BLaER1 treated with 17β-estradiol and CSF1 and Interleukin-3, amounts not matched to agents 10 nM and 100 nM (cell line): ENCODE measurements at regions not wholly inside any gene's neighbourhood (a gene's known extent, or its start where the extent isn't known, plus 50 kb on each side); places are given as distances from the start of the nearest gene placed in this dataset.
"Not testable (repeated sequence)": the region's sequence is repeated elsewhere in the genome, so short reads cannot be mapped to it uniquely, and the experiment has no call there.

Experiments used
- H3K27ac ChIP-seq, 11 experiments: shearing (Covaris generic); formaldehyde crosslinking; 2 replicates each; pipeline ENCODE4 v1.8.1; 2022
- H3K27me3 ChIP-seq, 11 experiments: shearing (Covaris generic); formaldehyde crosslinking; 2 replicates each; pipeline ENCODE4 v1.8.1; 2022
- H3K36me3 ChIP-seq, 11 experiments: shearing (Covaris generic); formaldehyde crosslinking; 2 replicates each; pipeline ENCODE4 v1.8.1; 2022
- H3K4me1 ChIP-seq, 10 experiments: shearing (Covaris generic); formaldehyde crosslinking; 2 replicates each; pipeline ENCODE4 v1.8.1; 2022
- H3K4me2 ChIP-seq, 11 experiments: shearing (Covaris generic); formaldehyde crosslinking; 2 replicates each; pipeline ENCODE4 v1.8.1; 2022
- H3K4me3 ChIP-seq, 10 experiments: shearing (Covaris generic); formaldehyde crosslinking; 2 replicates each; pipeline ENCODE4 v1.8.1; 2022
- H3K9ac ChIP-seq, 11 experiments: shearing (Covaris generic); formaldehyde crosslinking; 2 replicates each; pipeline ENCODE4 v1.8.1; 2022
- H3K9me3 ChIP-seq, 11 experiments: shearing (Covaris generic); formaldehyde crosslinking; replicated peaks in 1 of 11; 2 replicates each; pipeline ENCODE4 v1.8.1; 2022
- H4K20me1 ChIP-seq, 11 experiments: shearing (Covaris generic); formaldehyde crosslinking; 2 replicates each; pipeline ENCODE4 v1.8.1; 2022

DNA sequence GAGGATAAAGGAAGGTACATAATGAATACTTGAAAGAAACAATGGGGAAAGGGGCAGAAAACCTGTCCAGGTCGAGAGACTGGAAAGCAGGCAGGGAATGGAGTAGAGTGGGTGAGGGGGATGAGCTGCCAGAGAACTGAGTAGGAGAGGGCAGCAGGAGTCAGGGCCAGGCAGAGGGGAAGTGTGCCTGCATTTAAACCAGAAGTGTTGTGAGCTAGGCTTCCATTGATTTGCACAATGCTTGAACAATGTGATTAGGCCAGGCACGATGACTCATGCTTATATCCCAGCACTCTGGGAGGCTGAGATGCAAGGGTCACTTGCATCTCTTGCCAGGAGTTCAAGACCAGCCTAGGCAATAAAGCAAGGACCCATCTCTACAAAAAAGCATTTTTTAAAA lies 332.6 kb downstream of the ANAPC1 start:
- not testable (repeated sequence) for H3K4me1 ChIP-seq, H3K27me3 ChIP-seq, H3K4me3 ChIP-seq, H3K4me2 ChIP-seq, H4K20me1 ChIP-seq, H3K9me3 ChIP-seq, H3K36me3 ChIP-seq, H3K9ac ChIP-seq, H3K27ac ChIP-seq

DNA sequence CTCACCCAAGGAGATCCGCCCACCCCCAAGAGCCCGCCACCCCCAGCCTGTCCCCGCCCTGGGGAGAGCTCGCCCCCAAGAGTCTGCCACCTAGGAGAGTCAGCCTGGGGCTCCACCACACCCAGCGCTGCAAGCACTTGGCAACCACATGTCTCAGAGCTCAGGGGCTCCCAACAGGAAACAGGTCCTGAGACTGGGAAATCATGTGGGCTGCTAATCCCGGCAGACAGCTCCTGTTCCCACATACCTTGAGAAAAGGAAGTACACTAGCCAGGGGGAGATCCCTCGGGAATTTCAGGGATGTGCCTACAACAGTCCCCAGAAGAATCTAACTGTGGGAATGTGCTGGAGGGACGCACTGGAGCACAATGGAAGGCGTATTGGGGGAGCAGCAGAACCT lies 331.4 kb downstream of the ANAPC1 start:
- H3K4me1 ChIP-seq, H3K9me3 ChIP-seq, H3K36me3 ChIP-seq, H3K4me3 ChIP-seq, H3K4me2 ChIP-seq, H3K27me3 ChIP-seq, H4K20me1 ChIP-seq, H3K9ac ChIP-seq, H3K27ac ChIP-seq: not testable (repeated sequence)

DNA sequence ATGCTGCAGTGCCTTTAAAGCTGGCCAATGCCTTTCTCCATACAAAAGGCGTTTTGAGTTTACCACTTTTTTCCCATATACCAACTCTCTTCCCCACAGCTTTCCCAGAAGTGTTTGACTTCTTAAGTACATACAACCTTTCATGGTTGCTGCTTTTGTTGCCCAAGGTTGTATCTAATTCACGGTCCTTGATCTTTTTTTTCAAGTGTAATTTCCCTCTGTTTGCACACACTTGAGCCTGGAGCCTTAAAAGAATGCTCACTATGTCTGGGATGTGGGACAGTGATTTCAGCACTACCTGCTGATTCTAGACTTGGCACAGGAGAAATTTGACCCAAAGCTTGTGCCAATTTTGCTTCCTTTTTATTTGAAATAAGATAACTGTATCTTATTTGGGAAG lies 324.7 kb downstream of the ANAPC1 start:
- not testable (repeated sequence) for H3K27ac ChIP-seq, H3K4me3 ChIP-seq, H3K36me3 ChIP-seq, H3K27me3 ChIP-seq, H3K4me1 ChIP-seq, H3K9ac ChIP-seq, H4K20me1 ChIP-seq, H3K9me3 ChIP-seq, H3K4me2 ChIP-seq

DNA sequence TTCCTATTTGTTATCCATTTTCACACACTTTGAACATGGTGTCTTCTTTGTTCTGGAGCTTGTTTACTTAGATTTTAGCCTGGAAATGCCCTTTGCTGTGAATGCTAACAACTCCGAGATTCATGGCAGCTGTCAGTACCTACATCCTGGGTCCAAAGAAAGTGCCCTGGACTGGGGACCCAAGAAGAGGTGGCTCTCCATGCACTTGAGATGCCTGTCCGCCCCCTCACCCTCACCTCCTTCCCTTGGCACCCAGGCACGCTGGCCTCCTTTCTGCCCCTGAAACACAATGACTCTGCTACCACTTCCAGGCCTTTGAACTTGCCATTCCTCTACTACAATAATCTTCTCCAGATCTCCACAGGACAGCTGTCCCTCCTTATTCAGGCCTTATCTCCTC lies 324.2 kb downstream of the ANAPC1 start:
- H3K27me3 ChIP-seq, H3K4me1 ChIP-seq, H3K27ac ChIP-seq: not testable (repeated sequence)

DNA sequence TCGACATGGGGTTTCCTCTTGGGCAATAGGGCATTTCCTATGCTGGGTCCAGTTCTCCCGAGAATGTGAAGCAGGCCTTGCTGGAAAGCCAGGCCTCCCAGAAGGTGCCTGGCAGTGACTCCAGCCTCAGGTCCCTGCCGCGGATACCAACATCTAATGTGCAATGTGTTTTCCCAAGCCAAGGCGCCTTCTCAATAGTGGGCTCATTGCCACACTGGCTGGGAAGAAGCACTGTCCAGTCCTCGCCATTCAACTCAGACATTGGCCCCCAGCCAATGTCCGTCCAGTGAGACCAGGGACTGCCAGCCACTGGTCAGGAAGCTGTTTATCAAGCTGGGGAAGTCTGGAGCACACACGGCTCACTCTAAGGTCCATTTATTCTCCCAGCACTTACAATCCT lies 317.9 kb downstream of the ANAPC1 start:
- H3K4me3 ChIP-seq, H3K9ac ChIP-seq, H3K4me1 ChIP-seq, H3K27ac ChIP-seq, H4K20me1 ChIP-seq, H3K27me3 ChIP-seq, H3K36me3 ChIP-seq, H3K4me2 ChIP-seq: not testable (repeated sequence)
- H3K9me3 ChIP-seq: peaks cover 0 to 16% (median 9%) of the 10 kb centered on the region in 11 experiments; a peak in 7 of 22 replicates

More for the DNA sequence above, 324.2 kb downstream of the ANAPC1 start:
- H3K9me3 ChIP-seq: peaks cover 0 to 13% (median 8%) of the 10 kb centered on the region in 11 experiments; a peak in 7 of 22 replicates
- H3K4me2 ChIP-seq, H4K20me1 ChIP-seq, H3K36me3 ChIP-seq, H3K4me3 ChIP-seq, H3K9ac ChIP-seq: not testable (repeated sequence)

DNA sequence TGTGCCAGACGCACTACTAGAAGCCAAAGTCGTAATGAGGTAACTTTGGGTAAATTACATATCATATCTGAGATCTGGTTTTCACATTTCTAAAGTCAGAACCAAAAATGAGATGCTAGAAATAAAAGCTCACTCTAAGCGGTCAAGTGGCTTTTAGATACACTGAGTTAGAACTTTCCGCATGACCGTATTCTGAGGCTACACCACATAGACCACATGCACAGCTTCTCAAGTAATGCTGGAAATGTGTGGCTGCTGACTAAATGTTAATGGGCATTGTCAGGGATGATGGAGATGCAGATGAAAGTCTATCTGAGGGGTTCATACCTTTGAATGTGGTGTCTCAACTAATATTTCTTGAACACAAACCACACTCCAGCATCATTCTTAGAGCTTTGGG lies 316.8 kb downstream of the ANAPC1 start:
- peaks cover 0 to 16% (median 9%) of the 10 kb centered on the region in 11 experiments; a peak in 7 of 22 replicates for H3K9me3 ChIP-seq
- H3K9ac ChIP-seq, H3K4me2 ChIP-seq, H3K27me3 ChIP-seq, H3K36me3 ChIP-seq, H3K4me1 ChIP-seq, H3K27ac ChIP-seq, H4K20me1 ChIP-seq, H3K4me3 ChIP-seq: not testable (repeated sequence)

DNA sequence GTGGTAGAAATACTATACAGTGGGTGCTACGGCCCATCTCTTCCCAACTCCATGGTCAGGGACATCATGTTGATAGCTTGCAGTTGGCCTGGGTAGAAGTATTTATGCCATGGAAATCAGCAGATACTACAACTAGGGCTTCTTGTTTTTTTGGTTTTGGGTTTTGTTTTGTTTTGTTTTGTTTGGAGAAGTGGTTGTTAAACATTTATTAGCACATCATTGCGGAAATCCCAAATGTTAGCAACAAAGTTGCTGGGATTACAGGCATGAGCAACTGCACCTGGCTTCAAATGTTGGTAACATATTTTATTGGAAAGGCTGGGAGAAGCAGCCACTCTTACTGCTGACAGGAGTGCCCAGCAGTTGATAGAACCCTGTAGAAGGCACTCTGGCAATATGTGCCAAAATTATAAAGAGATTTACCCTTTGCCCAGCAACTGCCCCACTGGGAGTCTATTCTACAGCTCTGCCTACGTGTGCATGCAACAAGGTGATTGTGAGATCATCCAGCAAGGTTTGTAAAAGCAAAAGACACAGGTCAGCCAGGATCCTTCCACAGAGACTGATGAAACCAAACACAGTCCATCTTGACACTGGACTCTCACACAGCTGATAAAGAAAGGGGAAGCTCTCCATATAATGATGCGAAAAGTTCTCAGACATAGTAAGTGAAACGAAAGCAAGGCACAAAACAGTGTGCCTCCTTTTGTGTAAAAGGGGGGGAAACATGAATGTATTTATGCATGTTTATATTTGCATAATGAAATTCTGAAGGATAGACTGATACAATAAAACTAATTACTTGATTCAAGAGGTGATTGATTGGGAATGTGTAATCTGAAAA lies 314.4 kb downstream of the ANAPC1 start:
- not testable (repeated sequence) for H3K9ac ChIP-seq, H3K4me1 ChIP-seq, H3K27ac ChIP-seq, H3K27me3 ChIP-seq, H3K36me3 ChIP-seq, H3K4me2 ChIP-seq, H3K9me3 ChIP-seq, H3K4me3 ChIP-seq, H4K20me1 ChIP-seq

DNA sequence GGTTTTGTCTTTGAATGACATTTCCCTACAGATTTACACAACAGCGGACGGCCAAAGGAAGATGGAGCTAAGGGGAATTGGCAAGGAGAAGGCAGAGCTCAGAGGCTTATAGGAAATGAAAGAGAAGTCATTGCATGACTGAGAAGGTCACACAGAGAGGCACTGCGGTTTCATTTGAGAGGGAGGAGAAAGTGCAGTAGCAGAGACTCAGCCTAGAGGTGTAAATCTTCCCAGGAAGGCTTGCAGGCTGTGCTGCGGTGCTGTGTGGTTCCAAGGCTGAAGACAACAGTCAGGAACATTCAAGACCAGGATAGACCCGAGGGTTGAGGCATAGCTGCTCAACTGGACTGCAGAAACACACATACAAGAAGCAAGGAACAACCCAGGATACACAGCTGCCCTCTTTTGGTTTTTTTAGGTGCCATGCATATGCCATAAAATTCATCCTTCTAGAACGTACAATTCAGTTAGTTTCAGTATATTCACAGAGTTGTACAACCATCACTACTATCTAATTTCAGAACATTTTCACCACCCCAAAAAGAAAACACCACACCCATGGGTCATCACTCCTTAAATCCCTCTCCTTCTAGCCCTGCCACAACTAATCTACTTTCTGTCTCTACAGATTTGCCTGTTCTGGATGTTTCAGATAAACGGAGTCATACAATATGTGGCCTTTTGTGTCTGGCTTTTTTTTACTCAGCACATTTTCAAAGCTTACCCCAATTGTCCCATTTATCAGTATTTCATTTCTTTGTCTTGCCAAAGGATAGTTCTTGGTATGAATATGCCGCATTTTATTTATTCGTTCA lies 313.5 kb downstream of the ANAPC1 start:
- H3K4me2 ChIP-seq: peak overlapping the region in 1 of 11 experiments; percentile 37; a peak in 1 of 22 replicates
- not testable (repeated sequence) for H3K27ac ChIP-seq, H3K9me3 ChIP-seq, H3K9ac ChIP-seq, H3K4me3 ChIP-seq, H4K20me1 ChIP-seq, H3K27me3 ChIP-seq, H3K36me3 ChIP-seq, H3K4me1 ChIP-seq

DNA sequence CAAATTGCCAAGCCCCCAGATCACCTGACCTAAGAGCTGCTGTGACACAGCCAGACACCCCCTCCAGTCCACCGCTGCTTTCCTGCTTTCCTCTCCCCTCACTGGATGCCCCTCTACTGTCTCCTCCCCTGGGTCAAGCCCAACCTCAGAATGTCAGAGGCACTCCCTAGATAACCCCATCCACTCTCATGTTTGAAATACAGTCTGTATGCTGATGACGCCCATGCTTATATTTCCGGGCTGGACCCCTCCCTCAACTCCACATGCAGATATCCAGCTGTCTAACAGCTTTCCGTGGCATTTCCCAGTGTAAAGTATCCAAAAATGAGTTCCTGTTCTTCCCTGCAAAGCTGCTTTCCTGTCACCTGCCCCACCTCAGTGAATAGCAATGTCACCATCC lies 309.2 kb downstream of the ANAPC1 start:
- H3K4me3 ChIP-seq, H4K20me1 ChIP-seq, H3K27ac ChIP-seq, H3K27me3 ChIP-seq, H3K36me3 ChIP-seq, H3K9me3 ChIP-seq, H3K4me1 ChIP-seq, H3K9ac ChIP-seq, H3K4me2 ChIP-seq: not testable (repeated sequence)

DNA sequence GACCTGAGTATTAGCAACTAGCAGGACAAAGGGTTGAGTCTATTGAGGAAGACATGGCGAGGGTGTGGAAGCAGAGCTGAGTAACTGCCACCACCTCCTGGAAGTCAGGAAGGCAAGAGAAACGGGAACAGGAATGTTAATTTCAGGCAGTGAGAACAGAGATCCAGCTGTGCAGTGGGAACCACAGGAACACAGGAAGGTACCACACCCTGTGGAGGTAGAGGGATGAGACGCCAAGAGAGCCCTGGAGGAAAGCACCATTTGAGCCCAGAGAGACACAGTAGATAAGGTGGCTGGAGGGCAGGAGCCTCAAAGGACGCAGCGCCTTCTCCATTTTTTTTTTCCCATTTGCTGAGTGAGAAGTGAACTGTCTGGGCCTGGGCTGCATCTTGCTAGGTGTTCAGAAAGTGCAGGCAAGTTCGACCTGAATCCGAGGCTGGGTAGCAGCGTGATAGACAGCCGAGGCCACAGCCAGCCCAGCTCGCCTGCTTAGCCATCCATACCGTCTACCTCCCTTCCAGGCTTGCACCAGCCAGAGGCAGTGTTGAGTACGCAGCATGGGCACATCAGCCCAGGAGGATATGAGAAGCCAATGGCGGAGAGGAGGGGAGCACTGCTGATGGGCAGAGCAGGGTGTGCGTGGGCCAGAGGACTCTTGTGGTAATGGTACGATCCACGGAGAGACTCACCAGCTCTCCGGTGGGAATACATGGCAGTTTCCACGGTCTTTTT lies 306.7 kb downstream of the ANAPC1 start:
- H3K4me1 ChIP-seq, H3K27ac ChIP-seq, H4K20me1 ChIP-seq: not testable (repeated sequence)

DNA sequence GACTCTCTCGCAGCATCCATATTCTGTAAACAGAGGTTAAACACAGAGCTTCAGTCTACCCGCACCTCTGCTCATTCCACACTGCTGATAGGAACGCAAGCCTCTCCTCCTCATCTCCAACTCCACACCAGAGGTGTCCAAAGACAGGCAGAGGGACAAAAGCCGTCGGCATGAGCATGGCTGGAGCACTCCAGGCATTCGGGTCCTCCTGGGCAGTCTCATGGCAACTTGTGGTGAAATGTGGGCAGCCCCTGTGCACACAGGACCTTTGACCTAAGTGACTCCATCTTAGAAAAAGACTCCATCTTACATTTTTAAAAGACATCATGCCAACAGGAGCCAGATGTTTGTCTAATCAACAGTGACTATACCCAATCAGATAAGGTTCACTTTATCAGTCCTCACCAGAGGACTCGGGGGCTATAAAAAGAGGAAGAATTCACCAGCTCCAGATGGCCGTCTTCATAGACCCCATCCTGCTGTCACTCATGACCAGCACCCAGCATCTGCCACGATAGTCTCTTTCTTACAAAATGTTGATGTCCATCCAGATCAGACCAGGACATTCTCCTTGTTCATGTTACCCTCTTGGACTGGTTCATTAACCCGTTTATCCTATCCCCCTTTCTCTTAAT lies 304.4 kb downstream of the ANAPC1 start:
- H3K4me3 ChIP-seq, H3K4me2 ChIP-seq, H3K27ac ChIP-seq, H3K9me3 ChIP-seq, H3K4me1 ChIP-seq, H3K27me3 ChIP-seq, H3K36me3 ChIP-seq, H3K9ac ChIP-seq, H4K20me1 ChIP-seq: not testable (repeated sequence)

More for the DNA sequence above, 306.7 kb downstream of the ANAPC1 start:
- not testable (repeated sequence) for H3K9me3 ChIP-seq, H3K4me3 ChIP-seq, H3K36me3 ChIP-seq, H3K9ac ChIP-seq, H3K4me2 ChIP-seq, H3K27me3 ChIP-seq

DNA sequence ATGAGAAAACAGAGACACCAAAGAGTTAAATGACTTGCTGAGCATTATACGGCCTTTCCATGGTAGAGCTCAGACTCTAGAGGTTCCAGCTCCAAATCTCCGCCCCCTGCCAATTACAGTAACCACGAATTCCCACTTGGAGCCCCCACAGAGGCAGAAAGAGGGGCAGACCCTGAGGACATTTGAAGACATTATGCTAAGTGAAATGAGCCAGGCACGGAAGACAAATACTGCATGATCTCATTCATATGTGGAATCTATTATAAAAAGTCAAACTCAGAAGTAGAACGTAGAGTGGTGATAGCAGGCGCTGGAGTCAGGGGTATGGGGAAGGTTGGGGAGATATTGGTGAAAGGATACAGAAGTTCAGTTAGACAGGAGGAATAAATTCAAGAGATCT lies 303.4 kb downstream of the ANAPC1 start:
- H4K20me1 ChIP-seq, H3K4me1 ChIP-seq, H3K4me3 ChIP-seq, H3K36me3 ChIP-seq, H3K9ac ChIP-seq, H3K27ac ChIP-seq, H3K27me3 ChIP-seq, H3K4me2 ChIP-seq, H3K9me3 ChIP-seq: not testable (repeated sequence)

DNA sequence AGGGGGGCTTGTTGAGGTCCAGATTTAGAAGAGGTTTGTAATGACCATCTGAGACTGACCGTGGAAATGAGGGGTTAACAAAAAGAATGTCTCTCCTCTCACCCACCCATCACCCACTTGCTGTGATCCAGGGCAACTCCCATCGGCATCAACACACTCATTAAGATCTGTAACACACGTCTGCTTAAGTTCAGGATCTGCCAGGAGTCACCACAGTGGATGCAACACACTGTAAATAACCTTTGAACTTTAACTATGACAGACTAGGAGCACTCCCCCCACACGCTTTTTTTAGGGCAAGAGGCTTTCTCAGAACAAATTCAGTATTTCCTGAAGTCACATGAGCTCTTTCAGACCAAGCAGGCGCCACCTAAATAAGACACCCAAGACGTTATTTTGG lies 301.9 kb downstream of the ANAPC1 start:
- H3K4me1 ChIP-seq, H4K20me1 ChIP-seq, H3K27me3 ChIP-seq, H3K36me3 ChIP-seq, H3K4me3 ChIP-seq, H3K9me3 ChIP-seq, H3K4me2 ChIP-seq, H3K27ac ChIP-seq, H3K9ac ChIP-seq: not testable (repeated sequence)
